ENCODE measurements at regions not wholly inside any gene's neighbourhood (a gene's known extent, or its start where the extent isn't known, plus 50 kb on each side); places are given as distances from the start of the nearest gene placed in this dataset.

DNA sequence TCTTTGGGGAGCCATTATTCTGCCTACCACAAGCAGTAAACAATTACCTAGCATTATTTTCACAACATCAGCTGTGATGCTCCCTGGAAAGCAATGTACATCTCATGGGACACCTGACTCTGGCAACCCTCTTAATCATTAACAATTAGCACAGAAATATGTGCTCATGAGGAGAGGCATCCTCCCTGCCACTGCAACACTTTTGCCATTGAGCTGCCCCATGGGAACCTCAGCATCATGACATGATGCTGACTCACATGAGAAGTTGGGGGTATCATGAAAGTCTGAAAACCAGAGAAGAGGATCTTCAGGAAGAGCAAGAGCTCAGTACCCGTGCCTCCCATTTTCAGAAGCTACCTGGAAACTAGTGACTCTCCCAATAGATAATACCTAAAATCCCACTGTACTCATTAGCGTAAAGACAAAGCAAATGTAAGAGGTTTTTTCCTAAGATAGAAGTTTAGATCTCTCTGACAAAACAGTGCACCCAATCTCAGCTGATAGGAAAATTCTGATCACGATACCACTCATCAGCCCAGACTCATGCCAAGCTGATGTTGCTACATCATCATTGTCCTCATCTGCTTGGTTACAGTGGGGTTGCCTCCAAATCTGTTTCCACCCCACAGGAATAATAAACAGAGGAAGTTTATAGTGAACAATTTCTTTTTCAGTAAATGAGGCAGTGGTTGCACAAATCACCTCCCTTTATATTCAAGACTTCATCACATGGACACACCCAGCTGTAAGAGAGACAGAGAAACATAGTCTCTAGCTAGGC is 244.5 kb downstream of the NR2F1-AS1 start:
- 2% methylated on average over 3 of the region's 3 CpGs for WGBS (ENCODE audit: insufficient coverage, insufficient replicate concordance, low lambda C conversion rate, missing lambda C conversion rate)
- no peak overlapping the region for H3K27ac ChIP-seq (ENCODE audit: control insufficient read depth, insufficient read depth)
- ChIA-PET SMC1A (ENCODE audit: uncharacterized antibody, unreplicated experiment) (no interaction called here), RAD21 (ENCODE audit: unreplicated experiment) (no interaction called here), CTCF (no interaction called here), POLR2A (no interaction called here)
- H3K9me3 ChIP-seq (replicated peaks; ENCODE audit: control insufficient read depth, insufficient read depth, low read length), result no peaks in the 10 kb centered on the region
- intact Hi-C loops (cut with micrococcal nuclease; ENCODE audit: unreplicated experiment) (no loop called here), in situ Hi-C loops (cut with MboI) (no loop called here)
- DNase-seq (ENCODE audit: low read depth, low spot score) (no peak), FAIRE-seq (no peak), ATAC-seq (no peak)
- H3K4me1 ChIP-seq (ENCODE audit: control insufficient read depth, insufficient read depth, low read length), result no peaks in the 10 kb centered on the region
- no peaks in the 10 kb centered on the region for H3K79me2 ChIP-seq (ENCODE audit: control insufficient read depth, insufficient read depth, low read length)
- H3K27me3 ChIP-seq (replicated peaks in 1 of 2; ENCODE audit: control insufficient read depth in 2 of 2, insufficient read depth in 2 of 2, low read length in 1 of 2), result no peaks in the 10 kb centered on the region
- no peak overlapping the region for H3K9ac ChIP-seq (ENCODE audit: control insufficient read depth, insufficient read depth, low read length)
- no peak overlapping the region for H3K4me3 ChIP-seq
- BruUV-seq (replicated peaks), result no TSS peak
- no peak overlapping the region for H2AFZ ChIP-seq (ENCODE audit: control insufficient read depth, low read depth, low read length)
- H4K20me1 ChIP-seq (ENCODE audit: control insufficient read depth, insufficient read depth), result no peaks in the 10 kb centered on the region
- H3K36me3 ChIP-seq (ENCODE audit: control insufficient read depth in 2 of 2, insufficient read depth in 2 of 2, low read length in 1 of 2), result no peaks in the 10 kb centered on the region
- TF ChIP-seq HCFC1 (IDR thresholded peaks at IDR 0.05; ENCODE audit: low read length) (no peak), NBN (IDR thresholded peaks at IDR 0.05) (no peak)
- no peak overlapping the region for H3K4me2 ChIP-seq (ENCODE audit: control insufficient read depth, insufficient read depth)

DNA sequence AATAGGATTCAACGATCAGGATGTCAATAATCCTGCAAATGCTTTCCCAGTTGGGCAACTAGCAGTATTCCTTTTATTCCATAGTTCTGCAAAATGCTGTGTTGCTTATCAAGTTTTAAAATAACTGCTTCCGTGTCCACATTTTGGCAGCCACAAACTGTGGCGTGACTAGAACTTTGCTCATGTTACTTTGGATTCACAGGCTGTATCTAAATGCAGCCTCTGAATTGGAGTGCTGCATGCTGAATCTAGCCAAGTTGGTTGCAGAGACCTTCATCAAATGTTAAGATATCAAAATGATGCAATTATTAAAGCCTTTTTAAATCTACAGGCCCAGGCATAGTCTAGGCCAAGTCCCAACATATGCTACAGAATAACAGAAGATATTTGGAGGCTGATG is 249.2 kb downstream of the NR2F1-AS1 start:
- in situ Hi-C loops (cut with MboI), result no loop called here
- intact Hi-C loops (cut with micrococcal nuclease; ENCODE audit: unreplicated experiment), result no loop called here

More for the DNA sequence above, 249.2 kb downstream of the NR2F1-AS1 start:
- ATAC-seq, result no peak
- Histone ChIP-seq H3K36me3 (ENCODE audit: control insufficient read depth in 2 of 2, insufficient read depth in 2 of 2, low read length in 1 of 2) (no peaks in the 10 kb centered on the region), H3K9ac (ENCODE audit: control insufficient read depth, insufficient read depth, low read length) (no peak overlapping the region), H2AFZ (ENCODE audit: control insufficient read depth, low read depth, low read length) (no peak overlapping the region), H3K4me1 (ENCODE audit: control insufficient read depth, insufficient read depth, low read length) (no peaks in the 10 kb centered on the region), H3K4me3 (no peak overlapping the region), H3K27ac (ENCODE audit: control insufficient read depth, insufficient read depth) (no peak overlapping the region), H3K79me2 (ENCODE audit: control insufficient read depth, insufficient read depth, low read length) (no peaks in the 10 kb centered on the region), H3K4me2 (ENCODE audit: control insufficient read depth, insufficient read depth) (no peak overlapping the region), H3K27me3 (replicated peaks in 1 of 2; ENCODE audit: control insufficient read depth in 2 of 2, insufficient read depth in 2 of 2, low read length in 1 of 2) (no peaks in the 10 kb centered on the region; a peak in 1 of 4 replicates), H3K9me3 (replicated peaks; ENCODE audit: control insufficient read depth, insufficient read depth, low read length) (no peaks in the 10 kb centered on the region), H4K20me1 (ENCODE audit: control insufficient read depth, insufficient read depth) (no peaks in the 10 kb centered on the region)
- ChIA-PET CTCF (no interaction called here), POLR2A (no interaction called here), RAD21 (ENCODE audit: unreplicated experiment) (no interaction called here), SMC1A (ENCODE audit: uncharacterized antibody, unreplicated experiment) (no interaction called here)
- 24% methylated on average over 3 of the region's 3 CpGs for WGBS (ENCODE audit: insufficient coverage, insufficient replicate concordance, low lambda C conversion rate, missing lambda C conversion rate)
- TF ChIP-seq MXI1 (IDR thresholded peaks at IDR 0.05; ENCODE audit: low read depth, low read length) (no peak), MTA3 (IDR thresholded peaks at IDR 0.05; ENCODE audit: borderline replicate concordance, low read length) (no peak), POLR2AphosphoS5 (IDR thresholded peaks at IDR 0.05; ENCODE audit: low read length) (no peak), FOXM1 (IDR thresholded peaks at IDR 0.05; ENCODE audit: low read depth, low read length) (no peak), CHD4 (IDR thresholded peaks at IDR 0.05) (no peak), ZNF274 (IDR thresholded peaks at IDR 0.05; ENCODE audit: insufficient read depth, insufficient read length) (no peak), TCF7 (IDR thresholded peaks at IDR 0.05; ENCODE audit: borderline replicate concordance) (no peak), ZNF207 (IDR thresholded peaks at IDR 0.05; ENCODE audit: borderline replicate concordance) (no peak)
- TF ChIP-seq, protein P1, sequence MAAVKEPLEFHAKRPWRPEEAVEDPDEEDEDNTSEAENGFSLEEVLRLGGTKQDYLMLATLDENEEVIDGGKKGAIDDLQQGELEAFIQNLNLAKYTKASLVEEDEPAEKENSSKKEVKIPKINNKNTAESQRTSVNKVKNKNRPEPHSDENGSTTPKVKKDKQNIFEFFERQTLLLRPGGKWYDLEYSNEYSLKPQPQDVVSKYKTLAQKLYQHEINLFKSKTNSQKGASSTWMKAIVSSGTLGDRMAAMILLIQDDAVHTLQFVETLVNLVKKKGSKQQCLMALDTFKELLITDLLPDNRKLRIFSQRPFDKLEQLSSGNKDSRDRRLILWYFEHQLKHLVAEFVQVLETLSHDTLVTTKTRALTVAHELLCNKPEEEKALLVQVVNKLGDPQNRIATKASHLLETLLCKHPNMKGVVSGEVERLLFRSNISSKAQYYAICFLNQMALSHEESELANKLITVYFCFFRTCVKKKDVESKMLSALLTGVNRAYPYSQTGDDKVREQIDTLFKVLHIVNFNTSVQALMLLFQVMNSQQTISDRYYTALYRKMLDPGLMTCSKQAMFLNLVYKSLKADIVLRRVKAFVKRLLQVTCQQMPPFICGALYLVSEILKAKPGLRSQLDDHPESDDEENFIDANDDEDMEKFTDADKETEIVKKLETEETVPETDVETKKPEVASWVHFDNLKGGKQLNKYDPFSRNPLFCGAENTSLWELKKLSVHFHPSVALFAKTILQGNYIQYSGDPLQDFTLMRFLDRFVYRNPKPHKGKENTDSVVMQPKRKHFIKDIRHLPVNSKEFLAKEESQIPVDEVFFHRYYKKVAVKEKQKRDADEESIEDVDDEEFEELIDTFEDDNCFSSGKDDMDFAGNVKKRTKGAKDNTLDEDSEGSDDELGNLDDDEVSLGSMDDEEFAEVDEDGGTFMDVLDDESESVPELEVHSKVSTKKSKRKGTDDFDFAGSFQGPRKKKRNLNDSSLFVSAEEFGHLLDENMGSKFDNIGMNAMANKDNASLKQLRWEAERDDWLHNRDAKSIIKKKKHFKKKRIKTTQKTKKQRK (IDR thresholded peaks at IDR 0.05; ENCODE audit: low read depth, low read length), result no peak
- no peak for DNase-seq (ENCODE audit: low read depth, low spot score)
- BruUV-seq (replicated peaks), result no TSS peak
- no peak for FAIRE-seq

Data from GM12878 (cell line).